ENCODE measurements at regions not wholly inside any gene's neighbourhood (a gene's known extent, or its start where the extent isn't known, plus 50 kb on each side); places are given as distances from the start of the nearest gene placed in this dataset.

DNA sequence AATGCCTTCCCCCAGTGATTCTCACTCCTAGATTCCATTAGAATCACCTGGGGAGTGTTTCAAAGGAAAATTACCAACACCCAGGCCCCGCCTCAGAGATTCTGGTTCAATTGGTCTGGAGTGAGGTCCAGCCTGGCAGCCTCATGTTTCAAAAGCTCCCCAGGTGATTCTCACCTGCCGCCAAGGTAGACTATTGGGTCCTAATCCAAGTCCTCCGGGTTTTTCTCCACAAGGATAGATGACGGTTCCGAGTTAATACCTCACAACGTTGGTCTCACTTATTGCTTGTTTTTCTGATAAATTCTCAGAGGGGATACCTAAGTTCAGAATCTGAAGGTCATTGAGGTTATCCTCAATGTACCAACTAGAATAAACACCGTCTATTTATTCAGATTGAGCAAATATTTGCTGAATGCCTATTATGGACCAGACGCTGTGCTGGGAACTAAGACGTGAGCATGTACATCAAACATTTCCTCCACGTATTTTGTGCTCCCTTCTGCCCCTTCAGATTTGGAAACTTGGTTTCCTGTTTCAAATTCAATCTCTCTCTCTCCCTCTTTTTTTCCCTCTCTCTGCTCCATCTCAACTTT is 97.5 kb downstream of the SEC16B start (continued):
- TF ChIP-seq ZNF879 (CRISPR knock-in tag; IDR thresholded peaks at IDR 0.05) (no peak), ZNF772 (CRISPR knock-in tag; IDR thresholded peaks at IDR 0.05) (no peak), PAWR (CRISPR knock-in tag; IDR thresholded peaks at IDR 0.05; ENCODE audit: borderline replicate concordance) (no peak), PRMT3 (CRISPR knock-in tag; IDR thresholded peaks at IDR 0.05; ENCODE audit: borderline replicate concordance, low read depth) (no peak), SP5 (CRISPR knock-in tag; IDR thresholded peaks at IDR 0.05; ENCODE audit: borderline replicate concordance, low read depth) (0 out of 2 replicates have a peak, but pooled peaks have one; percentile 36), GABPA (IDR thresholded peaks at IDR 0.05; ENCODE audit: low read depth, low read length) (no peak), GABPA (CRISPR knock-in tag; IDR thresholded peaks at IDR 0.05; ENCODE audit: low read depth) (0 out of 2 replicates have a peak, but pooled peaks have one; percentile 13), HMGXB3 (CRISPR knock-in tag; IDR thresholded peaks at IDR 0.05; ENCODE audit: borderline replicate concordance) (no peak), ZNF33A (CRISPR knock-in tag; IDR thresholded peaks at IDR 0.05; ENCODE audit: borderline replicate concordance) (0 out of 2 replicates have a peak, but pooled peaks have one; percentile 25), PHF21A (CRISPR knock-in tag; IDR thresholded peaks at IDR 0.05) (no peak), ZNF446 (CRISPR knock-in tag; IDR thresholded peaks at IDR 0.05) (no peak), FOXK2 (IDR thresholded peaks at IDR 0.05) (no peak), TOE1 (CRISPR knock-in tag; IDR thresholded peaks at IDR 0.05) (no peak), JUND (CRISPR knock-in tag; IDR thresholded peaks at IDR 0.05) (no peak), GABPB1 (CRISPR knock-in tag; IDR thresholded peaks at IDR 0.05) (no peak), FOXC1 (CRISPR knock-in tag; IDR thresholded peaks at IDR 0.05; ENCODE audit: borderline replicate concordance) (no peak), CEBPG (CRISPR knock-in tag; IDR thresholded peaks at IDR 0.05) (peak; percentile 29; the same call in 1 of the 2 replicates), RARA (CRISPR knock-in tag; IDR thresholded peaks at IDR 0.05) (peak; percentile 87), ZBTB42 (CRISPR knock-in tag; IDR thresholded peaks at IDR 0.05) (no peak), ZNF891 (CRISPR knock-in tag; IDR thresholded peaks at IDR 0.05) (no peak)

Measured in HepG2 (cell line).